Naive thymus-derived CD8-positive, alpha-beta T cell (primary cell): ENCODE measurements at regions not wholly inside any gene's neighbourhood (a gene's known extent, or its start where the extent isn't known, plus 50 kb on each side); places are given as distances from the start of the nearest gene placed in this dataset.

Experiments used
- ATAC-seq, 2 donors: fragments of 150-1000 bp; cut with Tn5 transposase in 1 of 2; sonication (Bioruptor Pico), chemical (Tn5 transposase) in 1 of 2; 1 replicate in 1 of 2; 2 replicates in 1 of 2; pipeline ENCODE4 v1.10.0; 2021; ENCODE audit warnings: mild to moderate bottlenecking in 2 of 2, moderate library complexity in 2 of 2
- POLR2A ChIA-PET: fragments of 350-600 bp; sonication (Branson Sonifier 250); formaldehyde crosslinking; loops from one replicate; lab custom pipeline; 2021; ENCODE audit warnings: antibody characterized with exemption; lab: Charles Lee
- DNase-seq, 10 donors: peaks; one replicate each; pipeline versions ENCODE4 v3.0.0 to v3.0.0-alpha.2; 2020 to 2022
- H3K27ac Mint-ChIP-seq, 10 donors: one replicate each; pipeline ENCODE4 v1.8.0; 2020 to 2022; ENCODE audit warnings: mild to moderate bottlenecking in 10 of 10, mixed read lengths in 10 of 10, moderate library complexity in 4 of 10, inconsistent platforms in 1 of 10
- H3K27me3 Mint-ChIP-seq, 5 donors: one replicate each; pipeline ENCODE4 v1.8.0; 2021 to 2022; ENCODE audit warnings: mixed read lengths in 5 of 5
- H3K36me3 Mint-ChIP-seq, 3 donors: one replicate each; pipeline ENCODE4 v1.8.0; 2020 to 2022; ENCODE audit warnings: mixed read lengths in 3 of 3, mild to moderate bottlenecking in 2 of 3, inconsistent platforms in 1 of 3
- H3K4me1 Mint-ChIP-seq, 4 donors: one replicate each; pipeline ENCODE4 v1.8.0; 2021 to 2022; ENCODE audit warnings: mixed read lengths in 4 of 4
- H3K4me3 Mint-ChIP-seq, 10 donors: one replicate each; pipeline ENCODE4 v1.8.0; 2020 to 2022; ENCODE audit warnings: mild to moderate bottlenecking in 10 of 10, mixed read lengths in 10 of 10, moderate library complexity in 6 of 10, inconsistent platforms in 1 of 10
- H3K9me3 Mint-ChIP-seq, 9 donors: one replicate each; pipeline ENCODE4 v1.8.0; 2020 to 2022; ENCODE audit warnings: mixed read lengths in 9 of 9, mild to moderate bottlenecking in 3 of 9, inconsistent platforms in 1 of 9, moderate library complexity in 1 of 9

DNA sequence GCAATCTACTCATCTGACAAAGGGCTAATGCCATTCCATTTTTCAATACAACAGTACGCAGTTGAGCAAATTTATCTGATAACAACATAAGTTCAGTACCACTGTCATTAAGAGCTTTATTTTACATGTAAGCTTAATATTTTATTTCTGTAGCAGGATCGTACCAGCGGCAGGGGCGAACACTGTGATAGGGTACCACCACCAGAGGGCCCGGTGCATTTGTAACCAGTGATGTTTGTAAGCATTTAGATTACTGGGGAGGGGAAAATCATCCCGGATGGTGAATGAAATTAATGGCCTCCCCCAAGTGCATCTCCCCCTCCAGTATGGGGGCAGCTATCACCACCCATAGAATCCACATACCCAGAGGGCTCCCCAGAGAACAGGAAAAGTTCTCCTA lies 179.0 kb downstream of the ADGRA3 start:
- DNase-seq (no peak), ATAC-seq (no peak)
- H3K4me3 Mint-ChIP-seq, result no peak overlapping the region
- H3K27me3 Mint-ChIP-seq, result no peaks in the 10 kb centered on the region
- no peaks in the 10 kb centered on the region for H3K4me1 Mint-ChIP-seq
- H3K36me3 Mint-ChIP-seq, result peaks cover 0 to 2% (median 0%) of the 10 kb centered on the region in 3 donors
- POLR2A ChIA-PET, result no interaction called here
- H3K9me3 Mint-ChIP-seq, result peaks cover 0 to 5% (median 2%) of the 10 kb centered on the region in 9 donors
- H3K27ac Mint-ChIP-seq, result no peak overlapping the region

DNA sequence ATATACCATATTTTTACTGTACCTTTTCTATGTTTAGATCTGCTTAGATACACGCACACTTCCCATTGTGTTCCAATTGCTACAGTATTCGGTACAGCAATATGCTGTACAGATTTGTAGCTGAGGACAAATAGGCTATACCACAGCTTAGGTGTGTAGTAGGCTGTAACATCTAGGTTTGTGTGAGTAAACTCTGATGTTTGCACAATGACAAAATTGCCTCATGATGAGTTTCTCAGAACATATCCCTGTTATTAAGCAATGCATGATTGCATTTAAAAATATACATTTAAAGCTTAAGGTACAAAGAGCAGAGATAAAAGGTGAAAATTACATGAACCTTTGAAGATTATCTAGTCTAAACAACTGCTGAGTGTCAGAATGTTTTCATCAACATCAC lies 181.7 kb downstream of the ADGRA3 start:
- Mint-ChIP-seq H3K27me3 (no peaks in the 10 kb centered on the region), H3K4me3 (no peak overlapping the region), H3K9me3 (peaks cover 0 to 7% (median 1%) of the 10 kb centered on the region in 9 donors), H3K27ac (no peak overlapping the region), H3K36me3 (peaks cover 0 to 2% (median 0%) of the 10 kb centered on the region in 3 donors), H3K4me1 (no peaks in the 10 kb centered on the region)
- ATAC-seq (no peak), DNase-seq (no peak)
- POLR2A ChIA-PET, result no interaction called here

DNA sequence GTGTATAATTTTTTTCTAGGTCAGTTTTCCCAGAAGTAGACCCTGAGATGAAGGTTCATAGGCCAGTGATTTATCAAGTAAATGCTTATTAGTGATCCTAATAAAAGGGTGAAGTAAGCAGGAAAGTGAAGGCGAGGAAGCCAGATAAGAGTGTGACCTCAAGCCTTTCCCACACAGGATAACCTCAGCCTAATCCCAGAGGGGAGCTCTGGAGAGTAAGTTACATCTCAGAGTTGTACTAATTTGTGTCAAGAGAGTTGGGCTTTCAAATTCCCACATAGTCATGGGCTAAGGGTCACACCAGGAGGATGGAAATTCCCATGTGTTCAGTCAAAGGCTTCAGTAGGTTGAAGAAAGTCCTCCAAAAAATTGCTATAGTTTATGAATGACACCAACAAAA lies 191.4 kb downstream of the ADGRA3 start:
- POLR2A ChIA-PET, result no interaction called here
- Mint-ChIP-seq H3K27me3 (no peaks in the 10 kb centered on the region), H3K36me3 (no peaks in the 10 kb centered on the region), H3K27ac (no peak overlapping the region), H3K4me1 (no peaks in the 10 kb centered on the region), H3K4me3 (no peak overlapping the region), H3K9me3 (peaks cover 0 to 2% (median 0%) of the 10 kb centered on the region in 9 donors)
- DNase-seq (no peak), ATAC-seq (no peak)

- Mint-ChIP-seq H3K9me3 (no peaks in the 10 kb centered on the region), H3K4me1 (no peaks in the 10 kb centered on the region)
- POLR2A ChIA-PET, result no interaction called here
Observed at GRCh38 chr4:22323691-22324090, 192.2 kb downstream of the ADGRA3 start.

DNA sequence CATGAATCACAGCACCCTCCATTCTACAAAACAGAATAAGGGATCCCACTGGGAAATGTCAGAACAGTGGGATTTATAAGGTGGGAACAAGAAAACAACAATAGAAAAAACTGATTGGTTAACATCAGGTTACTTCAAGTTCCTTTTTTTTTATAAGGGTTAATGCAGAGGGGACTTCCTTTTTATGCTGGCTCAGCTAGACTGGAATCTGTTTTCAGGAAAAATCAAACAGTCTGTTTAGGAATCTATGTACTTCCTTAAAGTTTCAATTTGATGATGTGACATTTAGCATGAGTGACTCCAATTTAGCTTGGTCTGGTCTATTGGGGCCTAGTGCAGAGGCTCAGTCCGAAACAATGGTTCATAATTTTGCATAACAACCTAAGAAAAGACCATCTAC lies 192.9 kb downstream of the ADGRA3 start:
- H3K4me1 Mint-ChIP-seq, result no peaks in the 10 kb centered on the region
- no peaks in the 10 kb centered on the region for H3K36me3 Mint-ChIP-seq
- H3K27ac Mint-ChIP-seq, result no peak overlapping the region
- POLR2A ChIA-PET, result no interaction called here
- DNase-seq (no peak), ATAC-seq (no peak)
- H3K27me3 Mint-ChIP-seq, result peaks cover 0 to 2% (median 0%) of the 10 kb centered on the region in 5 donors
- H3K4me3 Mint-ChIP-seq, result no peak overlapping the region
- H3K9me3 Mint-ChIP-seq, result no peaks in the 10 kb centered on the region

More at GRCh38 chr4:22323691-22324090, 192.2 kb downstream of the ADGRA3 start:
- DNase-seq, result no peak
- no peak for ATAC-seq
- Mint-ChIP-seq H3K27ac (no peak overlapping the region), H3K36me3 (no peaks in the 10 kb centered on the region), H3K4me3 (no peak overlapping the region), H3K27me3 (peaks cover 0 to 2% (median 0%) of the 10 kb centered on the region in 5 donors)

GRCh38 chr4:22315628-22316027 lies 200.2 kb downstream of the ADGRA3 start:
- Mint-ChIP-seq H3K4me1 (no peaks in the 10 kb centered on the region), H3K27me3 (peaks cover 0 to 5% (median 2%) of the 10 kb centered on the region in 5 donors), H3K27ac (no peak overlapping the region), H3K9me3 (peaks cover 0 to 4% (median 0%) of the 10 kb centered on the region in 9 donors), H3K4me3 (no peak overlapping the region), H3K36me3 (no peaks in the 10 kb centered on the region)
- no peak for DNase-seq
- no peak for ATAC-seq
- POLR2A ChIA-PET, result no interaction called here

DNA sequence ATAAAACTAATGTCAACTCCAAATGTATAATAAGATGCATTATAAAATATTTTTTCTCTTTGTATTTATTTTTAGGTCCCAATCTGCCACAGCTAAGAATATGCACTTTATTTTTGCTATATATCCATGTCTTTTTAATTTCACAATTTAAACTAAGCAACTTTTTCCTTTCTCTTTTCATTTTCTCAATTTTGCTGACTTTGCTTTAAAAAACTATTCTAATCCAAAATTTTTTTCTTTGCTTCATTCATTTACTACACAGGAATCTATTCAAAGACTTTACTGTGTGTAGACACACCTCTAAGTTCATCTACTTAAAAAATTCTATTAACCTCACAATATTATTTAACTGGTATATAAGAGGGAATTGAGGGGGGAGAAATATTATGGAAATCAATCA lies 201.9 kb downstream of the ADGRA3 start:
- ATAC-seq (no peak), DNase-seq (no peak)
- Mint-ChIP-seq H3K4me3 (no peak overlapping the region), H3K27ac (no peak overlapping the region), H3K4me1 (no peaks in the 10 kb centered on the region), H3K27me3 (peaks cover 0 to 5% (median 2%) of the 10 kb centered on the region in 5 donors), H3K36me3 (no peaks in the 10 kb centered on the region), H3K9me3 (peaks cover 0 to 4% (median 0%) of the 10 kb centered on the region in 9 donors)
- POLR2A ChIA-PET, result no interaction called here

DNA sequence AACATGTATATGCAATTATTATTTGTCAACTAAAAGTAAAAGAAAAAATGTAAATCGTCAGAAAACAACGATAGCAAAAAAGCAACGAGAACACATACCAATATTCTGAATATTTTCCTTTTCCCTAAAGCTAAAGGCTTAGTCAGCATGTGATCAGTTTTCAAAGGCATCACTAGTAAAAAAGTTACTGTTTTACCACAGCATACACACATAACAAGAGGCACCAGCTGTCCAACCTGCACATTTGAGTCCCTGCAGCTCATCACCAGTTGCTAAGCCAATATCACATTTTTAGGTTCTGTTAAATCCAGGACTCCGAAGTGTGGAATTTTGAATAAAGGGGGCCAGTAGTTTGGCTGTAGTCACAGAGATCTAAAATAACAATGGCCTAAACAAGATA lies 203.8 kb downstream of the ADGRA3 start:
- Mint-ChIP-seq H3K27ac (no peak overlapping the region), H3K4me3 (no peak overlapping the region), H3K27me3 (peaks cover 0 to 5% (median 2%) of the 10 kb centered on the region in 5 donors), H3K4me1 (no peaks in the 10 kb centered on the region), H3K9me3 (peaks cover 0 to 5% (median 0%) of the 10 kb centered on the region in 9 donors), H3K36me3 (no peaks in the 10 kb centered on the region)
- DNase-seq, result no peak
- ATAC-seq, result no peak
- POLR2A ChIA-PET, result no interaction called here

GRCh38 chr4:22301253-22301652 lies 214.6 kb downstream of the ADGRA3 start:
- H3K4me3 Mint-ChIP-seq, result no peak overlapping the region
- H3K27me3 Mint-ChIP-seq, result peaks cover 0 to 9% (median 0%) of the 10 kb centered on the region in 5 donors
- no peaks in the 10 kb centered on the region for H3K4me1 Mint-ChIP-seq
- H3K36me3 Mint-ChIP-seq, result peaks cover 3 to 15% (median 3%) of the 10 kb centered on the region in 3 donors
- ATAC-seq (no peak), DNase-seq (no peak)
- H3K27ac Mint-ChIP-seq, result no peak overlapping the region
- peaks cover 0 to 46% (median 22%) of the 10 kb centered on the region in 9 donors for H3K9me3 Mint-ChIP-seq
- POLR2A ChIA-PET, result no interaction called here

DNA sequence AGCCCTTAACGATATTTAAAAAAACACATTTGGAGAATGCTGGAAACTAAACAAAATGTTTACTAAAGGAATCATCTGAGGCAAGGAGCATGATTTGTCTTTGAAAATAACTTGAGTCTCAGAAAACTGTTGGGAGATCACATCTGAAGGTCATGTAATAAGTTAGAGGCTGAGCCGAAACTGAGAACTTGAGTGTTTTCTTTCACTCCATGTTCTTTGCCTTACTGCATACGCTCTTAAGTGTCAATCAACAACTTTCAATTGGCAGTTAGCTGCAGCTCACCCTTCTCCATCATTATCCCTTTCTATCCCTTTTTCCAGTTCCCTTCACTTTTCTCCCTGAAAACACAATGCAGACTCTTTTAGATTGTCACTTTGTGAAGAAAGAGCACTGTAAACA lies 216.2 kb downstream of the ADGRA3 start:
- no peak overlapping the region for H3K27ac Mint-ChIP-seq
- DNase-seq (no peak), ATAC-seq (no peak)
- H3K4me3 Mint-ChIP-seq, result no peak overlapping the region
- H3K9me3 Mint-ChIP-seq, result peaks cover 0 to 31% (median 17%) of the 10 kb centered on the region in 9 donors
- peaks cover 0 to 4% (median 0%) of the 10 kb centered on the region in 5 donors for H3K27me3 Mint-ChIP-seq
- POLR2A ChIA-PET, result no interaction called here
- H3K4me1 Mint-ChIP-seq, result no peaks in the 10 kb centered on the region
- H3K36me3 Mint-ChIP-seq, result peaks cover 3 to 8% (median 6%) of the 10 kb centered on the region in 3 donors

DNA sequence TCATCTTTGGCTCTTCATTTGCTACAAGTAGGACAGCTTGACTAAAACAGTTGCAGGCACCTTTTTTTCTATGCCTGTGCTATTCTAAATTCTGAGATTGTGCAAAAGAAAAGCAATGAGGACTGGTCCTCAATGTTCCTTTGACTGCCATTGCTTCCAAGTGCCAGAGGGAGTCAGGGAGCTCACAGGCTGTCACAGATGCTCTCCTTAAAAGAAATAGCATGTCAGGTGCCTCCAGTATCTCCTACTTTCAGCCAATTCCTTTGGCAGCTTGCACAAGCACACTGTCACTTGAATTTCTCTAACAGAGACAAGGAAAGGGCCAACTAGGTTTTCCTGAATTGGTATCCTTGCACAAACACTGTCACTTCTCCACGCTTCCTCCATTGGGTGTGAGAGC lies 228.2 kb downstream of the ADGRA3 start:
- DNase-seq (no peak), ATAC-seq (no peak)
- Mint-ChIP-seq H3K27me3 (peaks cover 0 to 10% (median 0%) of the 10 kb centered on the region in 5 donors), H3K27ac (no peak overlapping the region), H3K9me3 (peaks cover 0 to 13% (median 9%) of the 10 kb centered on the region in 9 donors), H3K4me1 (no peaks in the 10 kb centered on the region), H3K4me3 (no peak overlapping the region), H3K36me3 (peaks cover 0 to 6% (median 2%) of the 10 kb centered on the region in 3 donors)
- POLR2A ChIA-PET, result no interaction called here

DNA sequence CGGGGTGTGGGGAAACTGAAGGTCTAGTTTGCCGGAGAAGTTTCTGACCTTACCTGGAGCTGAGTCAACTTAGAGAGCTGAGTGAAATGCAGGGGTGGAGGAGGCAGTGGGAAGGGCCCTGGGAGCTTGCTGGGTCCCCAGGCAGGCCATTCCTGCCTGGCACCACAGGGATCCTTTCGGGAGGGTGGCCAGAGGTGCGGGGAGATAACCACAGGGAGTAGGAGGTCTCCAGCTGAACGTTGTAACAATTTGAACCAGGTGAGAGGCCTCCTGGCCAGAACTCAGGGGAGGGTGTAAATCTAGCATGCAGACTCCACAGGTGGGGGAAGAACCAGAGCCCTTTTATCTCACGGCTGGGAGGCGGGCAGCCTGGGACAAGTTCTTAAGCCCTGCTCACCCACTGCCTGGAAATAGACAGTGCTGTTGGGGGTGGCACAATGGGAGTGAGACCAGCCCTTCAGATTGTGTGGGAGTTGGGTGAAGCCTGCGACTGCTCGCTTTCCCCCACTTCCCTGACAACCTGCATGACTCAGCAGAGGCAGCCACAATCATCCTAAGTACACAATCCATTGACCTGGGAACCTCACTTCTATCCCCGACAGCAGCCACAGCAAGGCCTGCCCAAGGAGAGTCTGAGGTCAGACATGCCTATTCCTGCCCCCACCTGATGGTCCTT lies 247.4 kb downstream of the ADGRA3 start:
- Mint-ChIP-seq H3K4me3 (no peak overlapping the region), H3K27ac (peak overlapping the region in 1 of 10 donors; percentile 32), H3K4me1 (no peaks in the 10 kb centered on the region), H3K9me3 (peaks cover 0 to 38% (median 23%) of the 10 kb centered on the region in 9 donors), H3K27me3 (peaks cover 0 to 12% (median 0%) of the 10 kb centered on the region in 5 donors), H3K36me3 (peaks cover 0 to 2% (median 0%) of the 10 kb centered on the region in 3 donors)
- ATAC-seq (no peak), DNase-seq (no peak)
- POLR2A ChIA-PET, result no interaction called here

GRCh38 chr4:22264261-22264660 lies 251.6 kb downstream of the ADGRA3 start:
- ATAC-seq (no peak), DNase-seq (no peak)
- POLR2A ChIA-PET, result no interaction called here
- H3K27me3 Mint-ChIP-seq, result peaks cover 0 to 11% (median 0%) of the 10 kb centered on the region in 5 donors
- no peaks in the 10 kb centered on the region for H3K36me3 Mint-ChIP-seq
- no peaks in the 10 kb centered on the region for H3K4me1 Mint-ChIP-seq
- no peak overlapping the region for H3K27ac Mint-ChIP-seq
- H3K4me3 Mint-ChIP-seq, result no peak overlapping the region
- peaks cover 6 to 35% (median 14%) of the 10 kb centered on the region in 9 donors for H3K9me3 Mint-ChIP-seq

- Mint-ChIP-seq H3K4me1 (no peaks in the 10 kb centered on the region), H3K9me3 (peaks cover 0 to 9% (median 0%) of the 10 kb centered on the region in 9 donors), H3K4me3 (no peak overlapping the region), H3K27me3 (peaks cover 0 to 5% (median 0%) of the 10 kb centered on the region in 5 donors), H3K36me3 (no peaks in the 10 kb centered on the region), H3K27ac (no peak overlapping the region)
- POLR2A ChIA-PET, result no interaction called here
- ATAC-seq, result no peak
- DNase-seq, result no peak
Observed at GRCh38 chr4:22253431-22253830, 262.4 kb downstream of the ADGRA3 start.
